Prostate gland (tissue), 2 donors: ENCODE measurements at regions not wholly inside any gene's neighbourhood (a gene's known extent, or its start where the extent isn't known, plus 50 kb on each side); places are given as distances from the start of the nearest gene placed in this dataset.

Experiments used
- POLR2A ChIP-seq: fragments of 450-650 bp; IDR thresholded peaks from one replicate; pipeline ENCODE4 v1.6.1; 2016; ENCODE audit warnings: antibody characterized with exemption, mild to moderate bottlenecking
- TF ChIP-seq, protein P1 (sequence below), 4 experiments: fragments of 200-600 bp in 2 of 4; fragments of 450-650 bp in 2 of 4; sonication (generic) in 2 of 4; IDR thresholded peaks; 1 replicate in 3 of 4; 2 replicates in 1 of 4; pipeline ENCODE4 v1.5.1; 2016 to 2019; ENCODE audit warnings: antibody characterized with exemption in 4 of 4, mild to moderate bottlenecking in 2 of 4, moderate library complexity in 2 of 4

- TF ChIP-seq, protein P1, sequence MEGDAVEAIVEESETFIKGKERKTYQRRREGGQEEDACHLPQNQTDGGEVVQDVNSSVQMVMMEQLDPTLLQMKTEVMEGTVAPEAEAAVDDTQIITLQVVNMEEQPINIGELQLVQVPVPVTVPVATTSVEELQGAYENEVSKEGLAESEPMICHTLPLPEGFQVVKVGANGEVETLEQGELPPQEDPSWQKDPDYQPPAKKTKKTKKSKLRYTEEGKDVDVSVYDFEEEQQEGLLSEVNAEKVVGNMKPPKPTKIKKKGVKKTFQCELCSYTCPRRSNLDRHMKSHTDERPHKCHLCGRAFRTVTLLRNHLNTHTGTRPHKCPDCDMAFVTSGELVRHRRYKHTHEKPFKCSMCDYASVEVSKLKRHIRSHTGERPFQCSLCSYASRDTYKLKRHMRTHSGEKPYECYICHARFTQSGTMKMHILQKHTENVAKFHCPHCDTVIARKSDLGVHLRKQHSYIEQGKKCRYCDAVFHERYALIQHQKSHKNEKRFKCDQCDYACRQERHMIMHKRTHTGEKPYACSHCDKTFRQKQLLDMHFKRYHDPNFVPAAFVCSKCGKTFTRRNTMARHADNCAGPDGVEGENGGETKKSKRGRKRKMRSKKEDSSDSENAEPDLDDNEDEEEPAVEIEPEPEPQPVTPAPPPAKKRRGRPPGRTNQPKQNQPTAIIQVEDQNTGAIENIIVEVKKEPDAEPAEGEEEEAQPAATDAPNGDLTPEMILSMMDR (IDR thresholded peaks at IDR 0.05): no peak
- TF ChIP-seq POLR2A: no peak
These were observed 1010.5 kb upstream of the PIK3C3 start for GRCh38 chr18:40944576-40944975.
